IMR-90 (cell line): ENCODE measurements at regions not wholly inside any gene's neighbourhood (a gene's known extent, or its start where the extent isn't known, plus 50 kb on each side); places are given as distances from the start of the nearest gene placed in this dataset.

Experiments
- ATAC-seq: fragments of 200-7000 bp; cut with Tn5 transposase; 2 replicates; pipeline ENCODE4 v1.9.1; 2020; ENCODE audit warnings: low read depth, mild to moderate bottlenecking, moderate library complexity
- BruUV-seq: library from RNA; stranded (reverse); fragments of 400-500 nt; replicated peaks from 2 replicates; lab custom pipeline; 2021; lab: Mats Ljungman, UMichigan
- CTCF ChIA-PET: fragments of 300-600 bp; formaldehyde crosslinking; extraction: SDS; loops from one replicate; lab custom pipeline; 2021; ENCODE audit warnings: antibody characterized with exemption; lab: Yijun Ruan, JAX
- POLR2A ChIA-PET: fragments of 300-600 bp; sonication (Branson Sonifier 250); formaldehyde crosslinking; loops from one replicate; lab custom pipeline; 2022; ENCODE audit warnings: antibody characterized with exemption; ENCODE audit not compliant: unreplicated experiment; lab: Charles Lee
- DNase-seq: peaks from one replicate; pipeline ENCODE4 v3.0.0; 2013
- H2AFZ ChIP-seq: replicated peaks from 2 replicates; pipeline ENCODE3; 2013; ENCODE audit warnings: low read length, mild to moderate bottlenecking; ENCODE audit not compliant: poor library complexity
- H2AK5ac ChIP-seq: 2 replicates; pipeline ENCODE4 v1.6.1; 2013; ENCODE audit warnings: low read depth, low read length, inconsistent platforms
- H2AK9ac ChIP-seq: replicated peaks from 2 replicates; pipeline ENCODE3; 2013; ENCODE audit warnings: mild to moderate bottlenecking, low read depth, low read length, moderate library complexity; ENCODE audit not compliant: poor library complexity
- H2BK120ac ChIP-seq: 2 replicates; pipeline ENCODE4 v1.6.1; 2013; ENCODE audit warnings: low read depth, low read length, inconsistent platforms
- H2BK15ac ChIP-seq: 3 replicates; pipeline ENCODE4 v1.6.1; 2013; ENCODE audit warnings: low read depth, low read length, inconsistent platforms
- H2BK20ac ChIP-seq: 2 replicates; pipeline ENCODE4 v1.6.1; 2013; ENCODE audit warnings: low read depth, mild to moderate bottlenecking, inconsistent platforms, low read length, moderate library complexity
- H2BK5ac ChIP-seq: 2 replicates; pipeline ENCODE4 v1.6.1; 2013; ENCODE audit warnings: mild to moderate bottlenecking, low read depth, low read length, inconsistent platforms; ENCODE audit not compliant: poor library complexity, severe bottlenecking
- H3K14ac ChIP-seq: replicated peaks from 2 replicates; pipeline ENCODE4 v1.6.1; 2013; ENCODE audit warnings: low read depth, low read length, inconsistent platforms
- H3K18ac ChIP-seq: 2 replicates; pipeline ENCODE4 v1.6.1; 2013; ENCODE audit warnings: low read depth, low read length, control low read depth
- H3K23ac ChIP-seq: 2 replicates; pipeline ENCODE4 v1.6.1; 2013; ENCODE audit warnings: low read depth, low read length, inconsistent platforms
- H3K27ac ChIP-seq: 2 replicates; pipeline ENCODE4 v1.5.1; 2013; ENCODE audit warnings: mild to moderate bottlenecking, control low read depth, low read length; ENCODE audit not compliant: insufficient read depth
- H3K27me3 ChIP-seq: 2 replicates; pipeline ENCODE4 v1.6.1; 2013; ENCODE audit warnings: low read length; ENCODE audit not compliant: control insufficient read depth, insufficient read depth
- H3K36me3 ChIP-seq: 2 replicates; pipeline ENCODE4 v1.6.1; 2013; ENCODE audit warnings: low read length, mixed read lengths; ENCODE audit not compliant: control insufficient read depth, insufficient read depth
- H3K4ac ChIP-seq: 2 replicates; pipeline ENCODE4 v1.6.1; 2013; ENCODE audit warnings: low read depth, low read length, inconsistent platforms
- H3K4me1 ChIP-seq: 2 replicates; pipeline ENCODE4 v1.6.1; 2013; ENCODE audit warnings: low read length, mixed read lengths; ENCODE audit not compliant: control insufficient read depth, insufficient read depth
- H3K4me2 ChIP-seq: 2 replicates; pipeline ENCODE4 v1.6.1; 2013; ENCODE audit warnings: low read depth, mild to moderate bottlenecking, control low read depth, low read length, moderate library complexity
- H3K4me3 ChIP-seq: 2 replicates; pipeline ENCODE4 v1.5.1; 2013; ENCODE audit warnings: low read depth, mild to moderate bottlenecking, control low read depth, low read length, moderate library complexity; ENCODE audit not compliant: insufficient read depth
- H3K56ac ChIP-seq: 2 replicates; pipeline ENCODE4 v1.6.1; 2013; ENCODE audit warnings: low read length, inconsistent platforms; ENCODE audit not compliant: insufficient read depth; ENCODE audit errors: extremely low read depth
- H3K79me1 ChIP-seq, 2 experiments: 2 replicates each; pipeline ENCODE4 v1.6.1; 2013; ENCODE audit warnings: low read length in 2 of 2, inconsistent platforms in 1 of 2, low read depth in 1 of 2
- H3K9ac ChIP-seq: 2 replicates; pipeline ENCODE4 v1.6.1; 2013; ENCODE audit warnings: low read depth, low read length, control low read depth
- H3K9me1 ChIP-seq: 2 replicates; pipeline ENCODE4 v1.6.1; 2013; ENCODE audit warnings: low read length, inconsistent platforms; ENCODE audit not compliant: insufficient read depth
- H3K9me3 ChIP-seq: 2 replicates; pipeline ENCODE4 v1.6.1; 2013; ENCODE audit warnings: low read length; ENCODE audit not compliant: control insufficient read depth, insufficient read depth
- H4K20me1 ChIP-seq: 2 replicates; pipeline ENCODE4 v1.6.1; 2013; ENCODE audit warnings: low read length, inconsistent platforms; ENCODE audit not compliant: insufficient read depth
- H4K5ac ChIP-seq: 2 replicates; pipeline ENCODE4 v1.6.1; 2013; ENCODE audit warnings: mild to moderate bottlenecking, low read depth, low read length, control low read depth
- H4K8ac ChIP-seq, 2 experiments: 2 replicates each; pipeline ENCODE4 v1.6.1; 2013; ENCODE audit warnings: low read depth in 2 of 2, low read length in 2 of 2, control low read depth in 1 of 2, inconsistent platforms in 1 of 2
- H4K91ac ChIP-seq: 2 replicates; pipeline ENCODE4 v1.6.1; 2013; ENCODE audit warnings: low read depth, low read length, inconsistent platforms; ENCODE audit not compliant: insufficient read depth
- BHLHE40 ChIP-seq: fragments of 150-350 bp; IDR thresholded peaks from 2 replicates; pipeline ENCODE4 v1.6.1; 2016; ENCODE audit warnings: mild to moderate bottlenecking, low read depth, low read length
- CHD1 ChIP-seq: IDR thresholded peaks from 2 replicates; pipeline ENCODE4 v1.6.1; 2012; ENCODE audit warnings: low read depth, low read length, improper control_type of control experiment
- CTCF ChIP-seq: conservative IDR thresholded peaks from 2 replicates; pipeline ENCODE4 v1.5.1; 2012; ENCODE audit warnings: mild to moderate bottlenecking, low read depth, low read length, improper control_type of control experiment
- ELK1 ChIP-seq: fragments of 150-350 bp; IDR thresholded peaks from 2 replicates; pipeline ENCODE4 v1.6.1; 2016; ENCODE audit warnings: low read depth, mild to moderate bottlenecking, low read length, moderate library complexity, borderline replicate concordance
- FOS ChIP-seq: fragments of 150-350 bp; IDR thresholded peaks from 2 replicates; pipeline ENCODE4 v1.6.1; 2016; ENCODE audit warnings: low read depth, low read length
- MAFK ChIP-seq: IDR thresholded peaks from 2 replicates; pipeline ENCODE4 v1.6.1; 2012; ENCODE audit warnings: low read depth, low read length, improper control_type of control experiment
- MAZ ChIP-seq: IDR thresholded peaks from 2 replicates; pipeline ENCODE4 v1.6.1; 2012; ENCODE audit warnings: low read depth, mild to moderate bottlenecking, low read length, improper control_type of control experiment, moderate library complexity, borderline replicate concordance
- MXI1 ChIP-seq: IDR thresholded peaks from 2 replicates; pipeline ENCODE4 v1.6.1; 2012; ENCODE audit warnings: low read depth, mild to moderate bottlenecking, low read length, moderate library complexity, borderline replicate concordance
- NFE2L2 ChIP-seq: fragments of 150-350 bp; IDR thresholded peaks from 2 replicates; pipeline ENCODE4 v1.6.1; 2016; ENCODE audit warnings: low read depth, mild to moderate bottlenecking, low read length
- POLR2A ChIP-seq: IDR thresholded peaks from 2 replicates; pipeline ENCODE4 v1.6.1; 2012; ENCODE audit warnings: mild to moderate bottlenecking, low read depth, low read length
- RAD21 ChIP-seq: IDR thresholded peaks from 2 replicates; pipeline ENCODE4 v1.6.1; 2012; ENCODE audit warnings: low read length, improper control_type of control experiment
- RCOR1 ChIP-seq: IDR thresholded peaks from 2 replicates; pipeline ENCODE4 v1.6.1; 2012; ENCODE audit warnings: mild to moderate bottlenecking, low read length, improper control_type of control experiment; ENCODE audit not compliant: insufficient replicate concordance
- RFX5 ChIP-seq: IDR thresholded peaks from 2 replicates; pipeline ENCODE4 v1.8.0; 2012; ENCODE audit warnings: low read depth, mild to moderate bottlenecking, low read length, moderate library complexity
- SMC3 ChIP-seq: fragments of 150-350 bp; IDR thresholded peaks from 2 replicates; pipeline ENCODE4 v1.6.1; 2016; ENCODE audit warnings: low read depth, mild to moderate bottlenecking, antibody characterized with exemption, low read length, moderate library complexity
- WGBS, 2 experiments: methylation state at CpG; one replicate each; pipeline versions ENCODE4 v1.1.5 to v1.1.7; 2013; ENCODE audit warnings: missing lambda C conversion rate in 2 of 2; ENCODE audit not compliant: insufficient read length in 1 of 2; ENCODE audit errors: extremely low coverage in 2 of 2; 5-methylcytosine and 5-hydroxymethylcytosine counted together
- dilution Hi-C: fragments of 300-500 bp; cut with HindIII; formaldehyde crosslinking; loops from one replicate; pipeline ENCODE4 v1.14.3; 2018; ENCODE audit warnings: low sequenced_read_pairs; ENCODE audit not compliant: unreplicated experiment
- in situ Hi-C: fragments of 300-500 bp; cut with MboI; formaldehyde crosslinking; loops from 3 replicates; pipeline ENCODE4 v1.14.3; 2019; ENCODE audit warnings: low sequenced_read_pairs, inconsistent platforms, mixed read lengths
- intact Hi-C: fragments of 100-400 bp; cut with micrococcal nuclease; formaldehyde crosslinking; loops from 2 replicates; pipeline ENCODE4 v1.10.0; 2022

- Histone ChIP-seq H3K4me2 (no peak overlapping the region), H2AK9ac (no peak overlapping the region), H2AFZ (no peak overlapping the region), H3K36me3 (no peaks in the 10 kb centered on the region), H2BK5ac (no peak overlapping the region), H2BK20ac (no peak overlapping the region), H2BK120ac (no peak overlapping the region), H4K8ac (no peak overlapping the region), H3K9ac (no peak overlapping the region), H3K9me1 (no peaks in the 10 kb centered on the region), H3K14ac (no peak overlapping the region), H2AK5ac (no peak overlapping the region), H3K27ac (no peak overlapping the region), H4K20me1 (no peaks in the 10 kb centered on the region), H3K56ac (no peak overlapping the region), H3K23ac (no peak overlapping the region), H3K4me1 (no peaks in the 10 kb centered on the region), H3K4ac (no peak overlapping the region), H3K18ac (no peak overlapping the region), H3K4me3 (no peak overlapping the region), H3K9me3 (no peaks in the 10 kb centered on the region), H2BK15ac (no peak overlapping the region), H4K5ac (no peak overlapping the region), H3K79me1 (no peaks in the 10 kb centered on the region), H3K27me3 (peaks cover 25% of the 10 kb centered on the region), H4K91ac (no peak overlapping the region)
- CTCF ChIA-PET = no interaction called here
- in situ Hi-C loops (no loop called here), intact Hi-C loops (no loop called here), dilution Hi-C loops (no loop called here)
- TF ChIP-seq MAZ (no peak), CTCF (no peak), CHD1 (no peak), RFX5 (no peak), POLR2A (no peak), RCOR1 (no peak), MXI1 (no peak), NFE2L2 (no peak), SMC3 (no peak), RAD21 (no peak), MAFK (no peak), BHLHE40 (no peak), FOS (no peak), ELK1 (no peak)
- no peak for DNase-seq
- no peak for ATAC-seq
- POLR2A ChIA-PET = no interaction called here
- WGBS, 2 experiments = 15% methylated on average over 5 of the region's 7 CpGs; no CpG with 5 or more reads in 1 of the 2 experiments
- BruUV-seq = no TSS peak
These were observed 78.0 kb upstream of the RPS6KA2 start for GRCh38 chr6:166705069-166705468.
